ENCODE measurements at regions not wholly inside any gene's neighbourhood (a gene's known extent, or its start where the extent isn't known, plus 50 kb on each side); places are given as distances from the start of the nearest gene placed in this dataset.

GRCh38 chr7:136446751-136447150, 421.7 kb upstream of the CHRM2 start:
- no peak overlapping the region for H2BK20ac ChIP-seq (ENCODE audit: low read length)
- ChIA-PET POLR2A (ENCODE audit: partially characterized antibody) (no interaction called here), CTCF (ENCODE audit: partially characterized antibody) (interaction anchor here (0.9 to 1.4 kb wide), 2 partner anchors 40 to 439 kb away, joined by 3 to 4 read pairs; no protein-coding TSS in a partner anchor)
- H2AFZ ChIP-seq (ENCODE audit: low read length), result no peak overlapping the region
- no peaks in the 10 kb centered on the region for H4K20me1 ChIP-seq (replicated peaks in 1 of 2; ENCODE audit: control insufficient read depth in 1 of 2, insufficient read depth in 2 of 2, low read length in 2 of 2)
- no peak overlapping the region for H3K18ac ChIP-seq (ENCODE audit: extremely low read depth, low read length)
- H2BK12ac ChIP-seq (ENCODE audit: low read depth, low read length), result no peak overlapping the region
- no peak overlapping the region for H2BK5ac ChIP-seq (ENCODE audit: low read depth, low read length)
- FAIRE-seq (no peak), DNase-seq (ENCODE audit: low read depth in 1 of 2, low spot score in 2 of 2) (no peak)
- H3K9me3 ChIP-seq (ENCODE audit: insufficient read depth in 2 of 2, low read depth in 1 of 2, low read length in 1 of 2), result no peaks in the 10 kb centered on the region
- no peak overlapping the region for H4K91ac ChIP-seq (replicated peaks; ENCODE audit: insufficient read length, low read length)
- no peaks in the 10 kb centered on the region for H3K79me1 ChIP-seq (ENCODE audit: low read depth, low read length)
- H2AK5ac ChIP-seq (ENCODE audit: low read depth, low read length), result no peak overlapping the region
- H3K23me2 ChIP-seq (ENCODE audit: low read depth, low read length), result no peaks in the 10 kb centered on the region
- H2BK15ac ChIP-seq (ENCODE audit: low read length), result no peak overlapping the region
- no peak overlapping the region for H4K5ac ChIP-seq (ENCODE audit: insufficient read length, low read depth, low read length)
- no peak overlapping the region for H3K27ac ChIP-seq (ENCODE audit: low read depth, low read length)
- H3K4me1 ChIP-seq (replicated peaks in 1 of 4; ENCODE audit: control insufficient read depth in 3 of 4, insufficient read depth in 4 of 4, low read length in 3 of 4), result no peaks in the 10 kb centered on the region
- no peak overlapping the region for H3K23ac ChIP-seq (ENCODE audit: insufficient read length)
- H3K79me2 ChIP-seq (ENCODE audit: control insufficient read depth in 1 of 2, insufficient read depth in 2 of 2, low read length in 2 of 2), result no peaks in the 10 kb centered on the region
- H3K4me3 ChIP-seq (ENCODE audit: extremely low read depth in 1 of 4, insufficient read depth in 2 of 4, low read depth in 3 of 4, low read length in 4 of 4), result no peak overlapping the region
- H3K36me3 ChIP-seq (ENCODE audit: control insufficient read depth in 2 of 4, insufficient read depth in 4 of 4, low read length in 3 of 4), result no peaks in the 10 kb centered on the region
- H3K4ac ChIP-seq (replicated peaks; ENCODE audit: insufficient read length, low read depth, low read length), result no peak overlapping the region
- no peak overlapping the region for H3K4me2 ChIP-seq (ENCODE audit: insufficient read depth in 1 of 2, low read depth in 2 of 2, low read length in 2 of 2)
- TF ChIP-seq NANOG (IDR thresholded peaks at IDR 0.05; ENCODE audit: insufficient read depth, low read depth, low read length, poor library complexity, severe bottlenecking), result no peak
- TF ChIP-seq CHD2 (IDR thresholded peaks at IDR 0.05; ENCODE audit: low read length), result no peak
- no peak for TF ChIP-seq JUND (IDR thresholded peaks at IDR 0.05; ENCODE audit: low read length)
- no peak for TF ChIP-seq RBBP5 (IDR thresholded peaks at IDR 0.05; ENCODE audit: borderline replicate concordance, low read depth, low read length)
- H3K56ac ChIP-seq (replicated peaks; ENCODE audit: insufficient read length, low read depth, low read length), result no peak overlapping the region
- no peak overlapping the region for H4K8ac ChIP-seq (ENCODE audit: extremely low read depth, insufficient read depth, low read length)
- H2BK120ac ChIP-seq (replicated peaks; ENCODE audit: low read depth, low read length), result no peak overlapping the region
- no peaks in the 10 kb centered on the region for H3K27me3 ChIP-seq (replicated peaks in 1 of 4; ENCODE audit: control insufficient read depth in 3 of 4, extremely low read depth in 1 of 4, insufficient read depth in 3 of 4, low read length in 3 of 4)
- no peak overlapping the region for H3K9ac ChIP-seq (replicated peaks in 1 of 4; ENCODE audit: extremely low read depth in 1 of 4, low read depth in 3 of 4, low read length in 3 of 4)
- no peak overlapping the region for H3K14ac ChIP-seq (ENCODE audit: insufficient read length)
